Tibial artery (tissue), 4 donors: ENCODE measurements at regions not wholly inside any gene's neighbourhood (a gene's known extent, or its start where the extent isn't known, plus 50 kb on each side); places are given as distances from the start of the nearest gene placed in this dataset.
A peak's percentile ranks its signal among the peaks of the same experiment; 100 is the strongest.

Experiments
- DNase-seq, 2 donors: peaks; one replicate each; pipeline ENCODE4 v3.0.0-alpha.2; 2019
- H3K27ac ChIP-seq, 2 donors: fragments of 200-600 bp; sonication (generic) in 1 of 2; 1 replicate in 1 of 2; 2 replicates in 1 of 2; pipeline ENCODE4 v1.5.1; 2018 to 2019; ENCODE audit warnings: mild to moderate bottlenecking in 1 of 2
- H3K27me3 ChIP-seq, 2 donors: fragments of 200-600 bp; sonication (generic) in 1 of 2; one replicate each; pipeline versions ENCODE4 v1.5.1 to v1.6.0; 2016 to 2019
- H3K36me3 ChIP-seq, 3 donors: fragments of 200-600 bp; sonication (generic) in 2 of 3; one replicate each; pipeline ENCODE4 v1.5.1; 2016 to 2019; ENCODE audit warnings: mild to moderate bottlenecking in 2 of 3
- H3K4me1 ChIP-seq, 4 donors: fragments of 200-600 bp; sonication (generic) in 2 of 4; 1 replicate in 3 of 4; 2 replicates in 1 of 4; pipeline ENCODE4 v1.5.1; 2016 to 2019
- H3K4me3 ChIP-seq, 2 donors: fragments of 200-600 bp; sonication (generic) in 1 of 2; 1 replicate in 1 of 2; 2 replicates in 1 of 2; pipeline ENCODE4 v1.5.1; 2018 to 2019; ENCODE audit warnings: mild to moderate bottlenecking in 2 of 2
- H3K9me3 ChIP-seq, 3 donors: fragments of 200-600 bp; sonication (generic) in 1 of 3; one replicate each; pipeline ENCODE4 v1.5.1; 2016 to 2019
- CTCF ChIP-seq, 2 experiments: fragments of 200-600 bp in 1 of 2; fragments of 450-650 bp in 1 of 2; IDR thresholded peaks; one replicate each; pipeline ENCODE4 v1.5.1; 2017 to 2019; ENCODE audit warnings: antibody characterized with exemption in 2 of 2, mild to moderate bottlenecking in 1 of 2, moderate library complexity in 1 of 2
- intact Hi-C: fragments of 100-400 bp; cut with DNase I; formaldehyde crosslinking; loops from one replicate; pipeline ENCODE4 v1.15.0; 2023; ENCODE audit warnings: low total_unique reads

- no peak for TF ChIP-seq CTCF (IDR thresholded peaks at IDR 0.05)
- Histone ChIP-seq H3K27ac (no peak overlapping the region), H3K9me3 (no peaks in the 10 kb centered on the region), H3K4me1 (peaks cover 0 to 29% (median 9%) of the 10 kb centered on the region in 4 donors), H3K36me3 (no peaks in the 10 kb centered on the region), H3K4me3 (no peak overlapping the region), H3K27me3 (no peaks in the 10 kb centered on the region)
- DNase-seq, result no peak
- intact Hi-C loops, result no loop called here
These were observed 597.2 kb upstream of the ZEB2 start for GRCh38 chr2:145116834-145117725.

- DNase-seq, result no peak
- peaks cover 0 to 31% (median 9%) of the 10 kb centered on the region in 4 donors for H3K4me1 ChIP-seq
- no peak for TF ChIP-seq CTCF (IDR thresholded peaks at IDR 0.05)
- no peaks in the 10 kb centered on the region for H3K9me3 ChIP-seq
- H3K4me3 ChIP-seq, result no peak overlapping the region
- H3K27me3 ChIP-seq, result no peaks in the 10 kb centered on the region
- intact Hi-C loops, result no loop called here
- no peaks in the 10 kb centered on the region for H3K36me3 ChIP-seq
- no peak overlapping the region for H3K27ac ChIP-seq
These were observed 596.1 kb upstream of the ZEB2 start for GRCh38 chr2:145116056-145116455.

- no peak for TF ChIP-seq CTCF (IDR thresholded peaks at IDR 0.05)
- intact Hi-C loops, result no loop called here
- Histone ChIP-seq H3K36me3 (no peaks in the 10 kb centered on the region), H3K4me1 (peaks cover 0 to 38% (median 9%) of the 10 kb centered on the region in 4 donors), H3K27ac (peak overlapping the region in 1 of 2 donors; percentile 1), H3K9me3 (no peaks in the 10 kb centered on the region), H3K27me3 (no peaks in the 10 kb centered on the region), H3K4me3 (no peak overlapping the region)
- no peak for DNase-seq
These were observed 594.8 kb upstream of the ZEB2 start for GRCh38 chr2:145114726-145115125.

GRCh38 chr2:145112467-145112866 lies 592.5 kb upstream of the ZEB2 start:
- no peak for TF ChIP-seq CTCF (IDR thresholded peaks at IDR 0.05)
- no peak for DNase-seq
- no peaks in the 10 kb centered on the region for H3K27me3 ChIP-seq
- H3K27ac ChIP-seq, result no peak overlapping the region
- H3K36me3 ChIP-seq, result no peaks in the 10 kb centered on the region
- no peak overlapping the region for H3K4me3 ChIP-seq
- H3K9me3 ChIP-seq, result no peaks in the 10 kb centered on the region
- intact Hi-C loops, result no loop called here
- H3K4me1 ChIP-seq, result peaks cover 0 to 51% (median 10%) of the 10 kb centered on the region in 4 donors

GRCh38 chr2:145110668-145111356 lies 590.9 kb upstream of the ZEB2 start:
- no peak for DNase-seq

More at GRCh38 chr2:145110668-145111356, 590.9 kb upstream of the ZEB2 start:
- TF ChIP-seq CTCF (IDR thresholded peaks at IDR 0.05), result no peak
- Histone ChIP-seq H3K36me3 (no peaks in the 10 kb centered on the region), H3K27me3 (no peaks in the 10 kb centered on the region), H3K9me3 (no peaks in the 10 kb centered on the region), H3K4me3 (no peak overlapping the region), H3K4me1 (peaks cover 0 to 39% (median 6%) of the 10 kb centered on the region in 4 donors), H3K27ac (no peak overlapping the region)
- intact Hi-C loops, result no loop called here
